ENCODE measurements at regions not wholly inside any gene's neighbourhood (a gene's known extent, or its start where the extent isn't known, plus 50 kb on each side); places are given as distances from the start of the nearest gene placed in this dataset.
"Not testable (repeated sequence)": the region's sequence is repeated elsewhere in the genome, so short reads cannot be mapped to it uniquely, and the experiment has no call there.

DNA sequence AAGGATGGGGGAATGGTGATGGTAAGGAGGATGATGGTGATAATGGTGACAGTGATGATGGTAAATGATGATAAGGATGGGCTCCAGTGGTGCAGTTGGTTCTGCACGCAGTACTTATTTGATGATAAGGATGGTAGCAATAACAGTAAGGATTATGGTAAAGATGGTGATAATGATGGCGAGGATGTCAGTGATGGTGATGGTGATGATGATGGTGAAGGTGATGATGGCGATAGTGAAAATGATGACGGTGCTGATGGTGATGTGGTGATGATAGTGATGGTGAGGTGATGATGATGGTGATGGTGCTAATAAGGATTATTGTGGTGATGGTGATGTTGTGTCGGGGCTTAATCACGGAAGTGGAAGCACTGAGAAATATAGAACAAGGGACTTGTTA lies 103.7 kb downstream of the C16orf95 start:
- H4K20me1 ChIP-seq (ENCODE audit: insufficient read depth, low read length) = no peaks in the 10 kb centered on the region
- H3K27ac ChIP-seq (ENCODE audit: low read depth, low read length, poor library complexity, severe bottlenecking) = no peak overlapping the region
- H3K4me1 ChIP-seq (ENCODE audit: insufficient read depth, low read length, poor library complexity, severe bottlenecking) = no peaks in the 10 kb centered on the region
- no peaks in the 10 kb centered on the region for H3K9me2 ChIP-seq (ENCODE audit: insufficient read depth, low read length)
- ChIA-PET CTCF (ENCODE audit: unreplicated experiment) (no interaction called here), POLR2A (no interaction called here)
- H3K4me2 ChIP-seq (ENCODE audit: low read length) = no peak overlapping the region
- no peak for DNase-seq (ENCODE audit: low spot score)
- H3K4me3 ChIP-seq (ENCODE audit: low read depth, low read length, poor library complexity, severe bottlenecking) = no peak overlapping the region
- TF ChIP-seq EZH2phosphoT487 (IDR thresholded peaks at IDR 0.05; ENCODE audit: borderline replicate concordance, low read depth, low read length) (no peak), CTCF (conservative IDR thresholded peaks at IDR 0.05; ENCODE audit: low read length) (no peak)
- H3K79me2 ChIP-seq (ENCODE audit: insufficient read depth, low read depth, low read length) = no peaks in the 10 kb centered on the region
- no peaks in the 10 kb centered on the region for H3K36me3 ChIP-seq (ENCODE audit: insufficient read depth, low read length)
- BruUV-seq (replicated peaks) = no TSS peak
- intact Hi-C loops (cut with micrococcal nuclease; ENCODE audit: unreplicated experiment) = no loop called here
- no peak overlapping the region for H2AFZ ChIP-seq (ENCODE audit: low read length)
- H3K9me3 ChIP-seq (ENCODE audit: low read length) = no peaks in the 10 kb centered on the region

DNA sequence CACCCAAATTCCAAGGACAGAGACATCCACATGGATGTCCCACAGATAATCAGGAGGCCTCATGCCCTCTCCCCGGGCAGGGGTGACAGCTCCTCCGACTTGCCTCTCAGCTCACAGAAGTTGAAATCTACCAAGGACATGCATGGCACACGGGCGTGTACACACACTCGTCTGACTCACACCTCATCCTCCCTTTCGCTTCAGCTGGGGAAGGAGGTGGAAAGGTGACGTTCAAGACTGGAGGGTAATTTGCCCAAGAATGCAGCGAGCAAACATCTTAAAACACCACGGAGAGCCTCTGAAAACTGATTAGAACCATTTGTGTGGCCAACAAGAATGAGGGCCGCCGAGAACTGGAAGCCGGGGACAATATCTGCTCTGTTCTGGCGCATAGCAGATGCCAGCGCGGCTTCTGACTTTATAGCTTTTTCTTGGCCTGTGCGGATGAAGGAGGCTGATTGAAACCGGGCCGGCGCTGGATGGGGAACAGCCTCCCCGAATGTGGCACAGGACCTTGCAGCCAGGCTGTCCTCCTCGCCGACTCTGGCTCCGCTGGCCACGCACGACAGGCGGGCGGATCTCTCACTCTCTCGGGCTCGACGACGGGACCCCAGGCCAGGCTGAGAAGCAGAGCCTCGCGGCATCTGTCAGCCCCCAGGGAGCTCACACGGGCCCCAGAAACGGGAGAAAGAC lies 100.9 kb downstream of the C16orf95 start:
- Histone ChIP-seq H3K4me3 (ENCODE audit: low read depth, low read length, poor library complexity, severe bottlenecking) (no peak overlapping the region), H3K4me1 (ENCODE audit: insufficient read depth, low read length, poor library complexity, severe bottlenecking) (no peaks in the 10 kb centered on the region), H3K79me2 (ENCODE audit: insufficient read depth, low read depth, low read length) (no peaks in the 10 kb centered on the region), H3K27ac (ENCODE audit: low read depth, low read length, poor library complexity, severe bottlenecking) (no peak overlapping the region), H3K4me2 (ENCODE audit: low read length) (no peak overlapping the region), H2AFZ (ENCODE audit: low read length) (no peak overlapping the region), H3K9me2 (ENCODE audit: insufficient read depth, low read length) (no peaks in the 10 kb centered on the region), H4K20me1 (ENCODE audit: insufficient read depth, low read length) (no peaks in the 10 kb centered on the region), H3K9me3 (ENCODE audit: low read length) (no peaks in the 10 kb centered on the region), H3K36me3 (ENCODE audit: insufficient read depth, low read length) (no peaks in the 10 kb centered on the region)
- ChIA-PET CTCF (ENCODE audit: unreplicated experiment) (no interaction called here), POLR2A (no interaction called here)
- BruUV-seq (replicated peaks) = no TSS peak
- intact Hi-C loops (cut with micrococcal nuclease; ENCODE audit: unreplicated experiment) = no loop called here
- no peak for DNase-seq (ENCODE audit: low spot score)
- TF ChIP-seq CTCF (conservative IDR thresholded peaks at IDR 0.05; ENCODE audit: low read length) = no peak
- TF ChIP-seq EZH2phosphoT487 (IDR thresholded peaks at IDR 0.05; ENCODE audit: borderline replicate concordance, low read depth, low read length) = no peak

- DNase-seq (ENCODE audit: low spot score) = no peak
- Histone ChIP-seq H3K4me2 (ENCODE audit: low read length) (no peak overlapping the region), H3K4me1 (ENCODE audit: insufficient read depth, low read length, poor library complexity, severe bottlenecking) (no peaks in the 10 kb centered on the region), H3K9me3 (ENCODE audit: low read length) (no peaks in the 10 kb centered on the region), H3K4me3 (ENCODE audit: low read depth, low read length, poor library complexity, severe bottlenecking) (no peak overlapping the region), H3K9me2 (ENCODE audit: insufficient read depth, low read length) (no peaks in the 10 kb centered on the region), H2AFZ (ENCODE audit: low read length) (no peak overlapping the region), H3K79me2 (ENCODE audit: insufficient read depth, low read depth, low read length) (no peaks in the 10 kb centered on the region), H3K36me3 (ENCODE audit: insufficient read depth, low read length) (no peaks in the 10 kb centered on the region), H3K27ac (ENCODE audit: low read depth, low read length, poor library complexity, severe bottlenecking) (no peak overlapping the region), H4K20me1 (ENCODE audit: insufficient read depth, low read length) (no peaks in the 10 kb centered on the region)
- intact Hi-C loops (cut with micrococcal nuclease; ENCODE audit: unreplicated experiment) = no loop called here
- CTCF ChIA-PET (ENCODE audit: unreplicated experiment) = no interaction called here
- no TSS peak for BruUV-seq (replicated peaks)
- POLR2A ChIA-PET = no interaction called here
- no peak for TF ChIP-seq EZH2phosphoT487 (IDR thresholded peaks at IDR 0.05; ENCODE audit: borderline replicate concordance, low read depth, low read length)
- TF ChIP-seq CTCF (conservative IDR thresholded peaks at IDR 0.05; ENCODE audit: low read length) = no peak
These were observed 100.3 kb downstream of the C16orf95 start for GRCh38 chr16:87216841-87217275.

- H4K20me1 ChIP-seq (ENCODE audit: insufficient read depth, low read length); H3K9me2 ChIP-seq (ENCODE audit: insufficient read depth, low read length); H3K27ac ChIP-seq (ENCODE audit: low read depth, low read length, poor library complexity, severe bottlenecking); H2AFZ ChIP-seq (ENCODE audit: low read length); H3K4me1 ChIP-seq (ENCODE audit: insufficient read depth, low read length, poor library complexity, severe bottlenecking); CTCF ChIA-PET (ENCODE audit: unreplicated experiment); DNase-seq (ENCODE audit: low spot score); H3K4me2 ChIP-seq (ENCODE audit: low read length); H3K9me3 ChIP-seq (ENCODE audit: low read length); BruUV-seq (replicated peaks); intact Hi-C loops (cut with micrococcal nuclease; ENCODE audit: unreplicated experiment); POLR2A ChIA-PET; H3K4me3 ChIP-seq (ENCODE audit: low read depth, low read length, poor library complexity, severe bottlenecking); H3K36me3 ChIP-seq (ENCODE audit: insufficient read depth, low read length); H3K79me2 ChIP-seq (ENCODE audit: insufficient read depth, low read depth, low read length): not testable (repeated sequence)
These were observed 99.4 kb downstream of the C16orf95 start for GRCh38 chr16:87217802-87218201.

Measured in OCI-LY7 (cell line).